ENCODE measurements at regions not wholly inside any gene's neighbourhood (a gene's known extent, or its start where the extent isn't known, plus 50 kb on each side); places are given as distances from the start of the nearest gene placed in this dataset.

DNA sequence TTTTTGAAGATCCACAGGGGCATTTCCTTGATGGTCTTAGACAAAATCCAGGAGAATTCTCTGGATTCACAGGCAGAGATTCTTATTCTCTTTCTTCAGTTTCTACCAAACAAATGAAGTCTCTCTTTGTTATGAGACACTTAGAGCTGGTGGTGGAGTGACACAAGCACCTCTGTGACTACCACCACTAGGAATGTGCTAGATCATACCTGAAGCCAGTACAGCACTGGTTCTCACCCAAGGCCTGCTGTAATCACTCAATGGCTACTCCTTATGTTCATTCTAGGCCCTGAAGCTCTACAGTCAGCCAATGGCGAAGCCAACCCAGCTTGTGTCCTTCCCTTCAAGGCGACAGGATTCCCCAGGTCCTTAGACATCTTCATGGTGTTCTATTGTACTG lies 482.3 kb downstream of the TRAM1L1 start:
- TF ChIP-seq, protein P1, sequence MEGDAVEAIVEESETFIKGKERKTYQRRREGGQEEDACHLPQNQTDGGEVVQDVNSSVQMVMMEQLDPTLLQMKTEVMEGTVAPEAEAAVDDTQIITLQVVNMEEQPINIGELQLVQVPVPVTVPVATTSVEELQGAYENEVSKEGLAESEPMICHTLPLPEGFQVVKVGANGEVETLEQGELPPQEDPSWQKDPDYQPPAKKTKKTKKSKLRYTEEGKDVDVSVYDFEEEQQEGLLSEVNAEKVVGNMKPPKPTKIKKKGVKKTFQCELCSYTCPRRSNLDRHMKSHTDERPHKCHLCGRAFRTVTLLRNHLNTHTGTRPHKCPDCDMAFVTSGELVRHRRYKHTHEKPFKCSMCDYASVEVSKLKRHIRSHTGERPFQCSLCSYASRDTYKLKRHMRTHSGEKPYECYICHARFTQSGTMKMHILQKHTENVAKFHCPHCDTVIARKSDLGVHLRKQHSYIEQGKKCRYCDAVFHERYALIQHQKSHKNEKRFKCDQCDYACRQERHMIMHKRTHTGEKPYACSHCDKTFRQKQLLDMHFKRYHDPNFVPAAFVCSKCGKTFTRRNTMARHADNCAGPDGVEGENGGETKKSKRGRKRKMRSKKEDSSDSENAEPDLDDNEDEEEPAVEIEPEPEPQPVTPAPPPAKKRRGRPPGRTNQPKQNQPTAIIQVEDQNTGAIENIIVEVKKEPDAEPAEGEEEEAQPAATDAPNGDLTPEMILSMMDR (IDR thresholded peaks at IDR 0.05 in 8 of 11, conservative IDR thresholded peaks at IDR 0.05 in 3 of 11), result no peak
- no peak for TF ChIP-seq POLR2A (IDR thresholded peaks at IDR 0.05)
